ENCODE measurements at regions not wholly inside any gene's neighbourhood (a gene's known extent, or its start where the extent isn't known, plus 50 kb on each side); places are given as distances from the start of the nearest gene placed in this dataset.
"Not testable (repeated sequence)": the region's sequence is repeated elsewhere in the genome, so short reads cannot be mapped to it uniquely, and the experiment has no call there.

DNA sequence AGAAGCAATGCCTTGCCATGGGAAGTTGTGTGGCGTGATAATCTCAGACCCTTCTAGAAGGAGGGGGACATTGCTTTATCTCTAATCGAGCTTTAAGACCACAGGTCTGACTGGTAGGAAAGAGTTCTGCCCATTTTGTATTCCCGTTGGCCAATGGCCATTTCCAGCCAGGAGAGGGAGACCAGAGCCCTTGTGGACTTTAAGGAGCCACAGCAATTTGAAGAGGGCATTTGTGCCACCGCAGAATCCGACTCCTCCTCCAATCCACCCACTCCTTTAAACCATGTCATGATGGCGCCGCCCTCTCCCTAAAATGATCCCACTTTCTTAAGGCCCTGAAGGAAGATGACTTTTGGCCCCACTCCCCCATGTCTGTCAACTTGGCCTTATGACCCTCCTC, 560.5 kb upstream of the ADAMTS16 start:
- in situ Hi-C loops (cut with HindIII; ENCODE audit: low sequenced_read_pairs): no loop called here

DNA sequence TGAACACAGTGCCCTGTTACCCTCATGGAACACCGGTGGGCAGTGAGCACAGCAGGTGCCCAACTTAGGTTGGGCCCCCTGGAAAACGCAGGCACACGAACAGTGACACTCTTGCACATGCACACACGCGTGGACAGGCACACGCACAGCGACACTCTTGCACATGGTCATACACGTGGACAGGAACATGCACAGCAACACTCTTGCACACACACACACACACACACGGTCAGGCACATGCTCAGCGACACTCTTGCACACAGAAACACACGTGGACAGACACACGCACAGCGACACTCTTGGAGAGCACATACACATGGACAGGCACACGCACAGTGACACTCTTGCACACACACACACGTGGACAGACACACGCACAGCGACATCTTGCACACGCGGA, 559.4 kb upstream of the ADAMTS16 start:
- in situ Hi-C loops (cut with HindIII; ENCODE audit: low sequenced_read_pairs): no loop called here

DNA sequence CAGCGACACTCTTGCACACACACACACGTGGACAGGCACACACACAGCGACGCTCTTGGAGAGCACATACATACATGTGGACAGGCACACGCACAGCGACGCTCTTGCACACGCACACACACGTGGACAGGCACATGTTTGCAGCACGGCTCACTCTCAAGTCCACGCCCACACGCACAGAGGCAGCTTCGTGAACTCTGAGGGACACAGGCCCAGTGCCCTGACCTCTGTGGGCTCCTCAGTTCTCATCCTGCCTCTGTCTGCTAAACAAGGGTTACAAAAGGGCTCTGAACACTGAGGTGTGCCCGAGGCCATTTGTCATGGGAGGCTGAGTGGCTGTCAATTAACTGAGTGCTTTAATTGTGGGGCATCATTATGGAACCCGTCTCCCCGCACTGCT, 558.8 kb upstream of the ADAMTS16 start:
- in situ Hi-C loops (cut with HindIII; ENCODE audit: low sequenced_read_pairs): no loop called here

DNA sequence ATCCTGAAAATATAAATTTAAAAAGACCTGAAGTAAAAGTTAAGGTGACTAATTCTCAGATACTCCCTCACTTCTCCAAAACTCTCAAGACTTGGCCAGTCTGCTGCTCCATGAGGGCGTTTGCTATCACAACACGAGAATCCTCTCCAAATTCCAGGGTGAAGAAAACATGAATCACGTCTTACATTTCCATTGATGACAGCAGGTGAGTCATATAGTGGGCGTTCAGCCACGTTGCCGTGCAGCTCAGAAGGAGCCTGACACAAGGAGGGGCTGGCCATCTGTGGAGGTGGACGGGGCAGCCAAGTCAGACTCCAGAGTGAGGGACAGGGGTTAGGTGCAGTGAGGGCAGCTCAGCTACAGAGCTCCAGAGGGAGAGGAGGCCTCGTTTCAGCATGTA, 555.1 kb upstream of the ADAMTS16 start:
- in situ Hi-C loops (cut with HindIII; ENCODE audit: low sequenced_read_pairs): no loop called here

DNA sequence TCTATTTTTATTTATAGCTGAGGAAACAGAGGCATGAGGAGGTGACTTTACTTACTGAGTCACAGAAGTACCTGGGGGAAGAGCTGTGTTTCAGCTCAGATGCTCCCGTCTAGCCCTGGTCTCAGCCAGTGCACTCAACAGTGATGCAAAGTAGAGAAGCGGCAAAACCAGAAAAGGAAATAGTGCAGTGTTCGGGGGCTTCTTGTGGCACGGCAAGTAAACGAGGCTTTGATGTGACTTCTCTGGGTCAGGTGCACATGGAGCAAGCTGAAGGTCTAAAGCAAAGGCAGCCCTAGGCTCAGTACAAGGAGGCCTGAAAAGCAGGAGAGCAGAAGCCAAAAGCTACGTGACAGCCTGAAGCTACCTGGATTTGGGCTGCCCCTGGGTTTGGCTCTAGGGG, 526.7 kb upstream of the ADAMTS16 start:
- in situ Hi-C loops (cut with HindIII; ENCODE audit: low sequenced_read_pairs): no loop called here

DNA sequence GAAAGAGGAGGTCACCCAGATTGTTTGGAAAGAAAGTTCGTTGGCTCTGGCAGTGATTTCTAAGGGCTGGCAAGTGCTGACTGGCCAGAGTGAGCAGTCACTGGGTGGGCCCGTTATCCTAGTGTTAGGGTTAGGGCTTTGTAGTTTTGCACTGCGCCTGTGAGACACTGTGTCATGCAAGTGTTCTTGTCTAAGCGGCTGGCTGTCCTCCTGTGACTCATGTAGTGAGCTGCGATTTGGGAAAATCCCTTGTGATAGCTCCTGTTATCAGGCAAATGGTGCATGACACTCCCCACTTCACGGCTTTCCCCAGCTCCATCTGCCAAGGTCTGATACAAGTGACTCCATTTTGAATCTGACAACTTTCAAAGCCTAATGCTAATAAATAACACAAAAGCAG, 526.0 kb upstream of the ADAMTS16 start:
- in situ Hi-C loops (cut with HindIII; ENCODE audit: low sequenced_read_pairs): no loop called here

DNA sequence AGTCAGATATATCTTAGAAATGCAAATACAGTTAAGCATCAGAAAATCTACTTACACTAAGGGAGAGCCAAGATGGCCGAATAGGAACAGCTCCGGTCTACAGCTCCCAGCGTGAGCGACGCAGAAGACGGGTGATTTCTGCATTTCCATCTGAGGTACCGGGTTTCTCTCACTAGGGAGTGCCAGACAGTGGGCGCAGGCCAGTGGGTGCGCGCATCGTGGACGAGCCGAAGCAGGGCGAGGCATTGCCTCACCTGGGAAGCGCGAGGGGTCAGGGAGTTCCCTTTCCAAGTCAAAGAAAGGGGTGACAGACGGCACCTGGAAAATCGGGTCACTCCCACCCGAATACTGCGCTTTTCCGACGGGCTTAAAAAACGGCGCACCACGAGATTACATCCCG, 524.8 kb upstream of the ADAMTS16 start:
- in situ Hi-C loops (cut with HindIII; ENCODE audit: low sequenced_read_pairs): not testable (repeated sequence)

DNA sequence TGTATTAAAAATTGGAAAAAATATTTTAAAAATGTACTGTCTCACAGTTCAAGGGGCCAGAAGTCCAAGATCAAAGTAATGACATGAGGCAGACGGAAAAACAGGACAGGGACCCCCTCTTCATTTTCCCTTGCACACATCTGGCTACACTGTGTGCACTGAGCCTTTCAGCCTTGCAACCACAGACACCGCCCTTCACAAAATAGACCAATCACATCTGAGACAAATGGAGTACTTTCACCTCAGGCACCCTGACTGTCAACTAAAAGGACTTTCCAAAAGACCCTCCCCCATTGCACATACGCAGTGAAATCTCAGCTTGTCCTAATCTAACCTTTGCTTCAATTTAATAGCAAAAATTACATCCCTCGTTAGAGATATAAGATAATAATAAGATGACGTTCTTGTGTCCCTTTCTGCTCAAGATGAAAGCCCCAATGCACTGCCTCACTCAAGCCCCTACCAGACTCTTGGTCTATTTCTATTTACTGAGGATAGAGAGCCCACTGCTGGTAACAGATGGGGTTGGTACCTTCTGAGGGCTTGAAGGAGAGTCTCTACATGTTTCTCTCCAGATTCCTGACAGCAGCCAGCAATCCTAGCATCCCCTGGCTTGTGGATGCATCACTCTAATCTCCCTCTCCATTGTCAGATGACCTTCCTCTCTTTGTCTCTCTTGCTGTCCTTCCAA, 514.8 kb upstream of the ADAMTS16 start:
- in situ Hi-C loops (cut with HindIII; ENCODE audit: low sequenced_read_pairs): no loop called here

DNA sequence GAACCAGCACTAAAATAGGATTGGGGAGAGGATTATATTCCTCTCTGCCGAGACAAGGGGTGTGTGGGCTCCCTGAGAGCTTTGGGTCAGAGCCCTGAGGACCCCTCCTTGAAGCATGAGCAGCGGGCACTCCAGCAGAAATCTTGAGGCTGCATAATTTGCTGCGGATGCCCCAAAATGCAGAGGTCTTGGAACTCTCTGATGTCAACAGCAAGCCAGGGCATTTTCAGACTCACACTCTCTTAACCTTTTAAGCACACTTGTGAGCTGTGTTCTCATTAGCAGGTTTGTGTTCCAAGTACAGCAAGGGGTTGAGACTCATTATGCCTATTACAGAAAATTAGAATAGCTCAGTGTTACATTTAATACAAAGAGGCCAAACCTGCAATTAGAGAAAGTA, 513.0 kb upstream of the ADAMTS16 start:
- in situ Hi-C loops (cut with HindIII; ENCODE audit: low sequenced_read_pairs): no loop called here

DNA sequence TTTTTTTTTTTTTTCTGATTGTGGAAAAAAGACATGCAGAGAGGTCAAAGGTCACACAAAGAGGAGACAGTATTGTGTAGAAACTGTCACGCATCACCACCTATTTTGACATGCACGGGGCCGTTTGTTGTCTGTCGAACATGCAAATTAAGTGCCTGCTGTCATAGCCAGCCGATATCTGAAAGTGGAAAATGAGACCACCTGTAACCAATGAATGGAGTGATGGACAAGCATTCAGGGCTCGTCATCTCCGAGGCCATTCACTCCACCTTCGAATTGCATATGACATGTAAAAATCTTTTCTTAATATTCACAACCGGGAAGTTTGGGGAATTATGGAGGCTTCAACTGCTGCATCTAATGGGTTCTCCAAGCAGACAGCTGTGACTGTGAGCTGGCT, 512.2 kb upstream of the ADAMTS16 start:
- in situ Hi-C loops (cut with HindIII; ENCODE audit: low sequenced_read_pairs): no loop called here

DNA sequence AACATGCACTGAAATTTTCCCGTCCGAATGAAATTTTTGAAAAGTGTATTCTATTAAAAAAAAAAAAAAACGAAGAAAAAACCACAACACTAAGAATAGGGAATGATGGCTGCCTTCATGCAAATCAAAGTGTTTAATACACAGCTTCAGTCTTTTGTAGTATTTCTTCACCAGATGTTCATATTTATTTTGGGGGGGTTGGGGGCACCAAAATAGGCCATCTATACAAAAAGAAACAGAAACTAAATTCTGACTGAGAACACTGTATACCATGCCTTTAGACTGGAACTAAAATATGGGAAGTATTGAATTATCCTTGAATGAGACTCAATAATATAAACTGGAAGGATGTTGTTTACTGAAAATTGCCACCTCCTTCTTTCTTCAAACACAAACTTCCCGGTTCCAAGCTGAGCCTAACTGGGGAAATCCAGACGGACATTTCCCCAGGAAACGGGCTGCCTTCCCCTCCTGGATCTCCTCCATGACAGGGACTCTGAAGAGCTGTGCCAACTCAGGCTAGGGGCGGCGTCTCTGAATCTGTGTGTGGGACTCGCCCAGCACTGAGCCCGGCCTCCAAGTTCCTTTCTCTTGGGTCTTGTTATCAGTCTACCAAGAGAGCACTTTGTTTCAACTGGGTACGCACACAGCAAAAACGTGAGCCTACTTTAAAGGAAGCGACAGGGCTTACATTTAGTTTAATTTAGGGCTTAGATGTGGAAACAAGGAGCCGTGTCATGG, 511.3 kb upstream of the ADAMTS16 start:
- in situ Hi-C loops (cut with HindIII; ENCODE audit: low sequenced_read_pairs): no loop called here

DNA sequence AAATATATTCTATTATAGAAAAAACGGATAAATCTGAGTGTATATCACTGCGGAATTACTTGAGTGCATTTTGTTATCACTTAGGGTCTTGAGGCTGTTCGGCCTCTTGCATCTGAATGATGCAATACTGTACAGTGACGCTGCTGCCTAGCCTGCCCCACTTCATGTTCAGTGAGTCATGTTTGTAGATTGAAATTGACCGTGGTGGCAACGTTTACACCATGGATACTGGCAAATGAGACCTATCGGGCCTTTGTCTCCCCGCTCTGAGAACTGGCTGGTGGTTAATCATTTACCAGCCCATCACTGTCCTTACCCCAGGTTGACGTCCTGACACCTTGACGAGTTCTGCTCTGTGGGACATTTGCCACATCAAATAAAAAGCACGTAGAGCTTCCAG, 510.1 kb upstream of the ADAMTS16 start:
- in situ Hi-C loops (cut with HindIII; ENCODE audit: low sequenced_read_pairs): no loop called here

DNA sequence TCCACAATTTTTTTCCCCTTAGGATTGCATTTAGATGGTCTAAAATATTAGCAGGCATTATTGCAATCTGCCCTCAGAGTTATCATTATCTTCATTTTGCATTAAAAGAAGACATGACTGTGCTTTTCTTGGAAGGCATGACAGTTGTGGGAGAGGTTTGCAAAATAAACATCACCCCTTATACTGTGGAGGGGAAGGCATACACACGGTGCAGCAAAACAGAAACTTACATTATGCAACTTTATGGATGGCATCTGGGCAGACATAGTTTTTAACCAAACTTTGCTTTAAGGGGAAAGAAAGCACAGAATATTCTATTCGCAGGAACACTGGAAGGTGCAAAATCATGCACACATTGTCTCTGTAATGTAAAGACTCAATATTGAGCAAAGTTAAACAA, 505.8 kb upstream of the ADAMTS16 start:
- in situ Hi-C loops (cut with HindIII; ENCODE audit: low sequenced_read_pairs): no loop called here

DNA sequence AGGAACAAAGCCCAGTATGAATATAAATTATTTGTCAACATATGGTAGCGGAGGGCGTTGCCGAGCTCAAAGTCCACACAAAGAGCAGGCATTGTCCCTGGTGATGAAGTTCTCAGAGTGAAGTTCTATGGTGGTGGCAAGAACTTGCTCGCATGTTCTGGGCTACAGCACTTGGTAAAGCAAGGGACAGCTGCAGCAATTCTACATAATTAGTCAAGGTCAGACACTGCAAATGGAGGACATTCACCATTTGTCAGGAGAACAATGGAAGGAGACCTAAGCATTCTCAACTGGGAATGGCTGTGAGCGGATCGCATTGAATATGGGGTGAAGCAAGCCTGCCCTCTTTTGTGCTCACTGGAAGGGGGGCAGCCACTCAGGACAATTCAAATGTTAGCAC, 503.8 kb upstream of the ADAMTS16 start:
- in situ Hi-C loops (cut with HindIII; ENCODE audit: low sequenced_read_pairs): no loop called here

DNA sequence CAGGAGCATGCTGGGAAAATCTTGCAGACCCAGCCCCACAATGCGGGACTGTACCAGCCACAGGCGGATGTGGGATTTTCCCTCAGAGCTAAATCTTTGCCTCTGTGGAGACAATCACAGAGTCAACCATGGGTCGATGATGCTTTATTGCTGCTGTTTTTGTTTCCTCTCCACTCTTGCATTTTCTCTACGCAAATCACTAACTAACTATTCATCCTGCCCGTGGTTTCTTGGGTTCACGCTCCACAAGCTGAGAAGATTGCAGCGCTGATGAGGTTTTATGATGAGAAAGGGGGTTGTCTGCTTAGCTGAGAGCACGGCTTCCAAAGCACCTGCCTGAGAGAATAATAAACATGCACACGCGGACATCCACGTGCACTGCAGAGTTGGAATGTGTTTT, 500.2 kb upstream of the ADAMTS16 start:
- in situ Hi-C loops (cut with HindIII; ENCODE audit: low sequenced_read_pairs): no loop called here

DNA sequence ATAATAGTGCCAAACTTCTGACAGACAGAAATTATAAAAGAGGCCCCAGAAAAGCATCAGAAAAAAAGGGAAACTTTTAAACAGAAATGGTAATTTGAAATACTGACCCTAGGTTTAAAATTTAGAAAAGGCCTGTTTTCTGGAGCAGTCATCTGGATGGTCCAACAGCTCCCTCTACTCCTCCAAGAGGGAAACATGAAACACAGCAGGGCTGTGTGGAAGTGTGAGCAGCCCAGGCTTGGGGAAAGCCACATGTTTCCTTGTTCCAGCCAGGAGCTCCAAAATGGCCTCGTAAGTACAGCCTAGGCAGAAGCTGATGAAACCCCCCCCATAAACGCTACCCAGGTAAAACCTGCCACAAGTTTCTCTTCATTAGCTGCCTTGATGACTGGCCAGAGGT, 499.3 kb upstream of the ADAMTS16 start:
- in situ Hi-C loops (cut with HindIII; ENCODE audit: low sequenced_read_pairs): no loop called here

DNA sequence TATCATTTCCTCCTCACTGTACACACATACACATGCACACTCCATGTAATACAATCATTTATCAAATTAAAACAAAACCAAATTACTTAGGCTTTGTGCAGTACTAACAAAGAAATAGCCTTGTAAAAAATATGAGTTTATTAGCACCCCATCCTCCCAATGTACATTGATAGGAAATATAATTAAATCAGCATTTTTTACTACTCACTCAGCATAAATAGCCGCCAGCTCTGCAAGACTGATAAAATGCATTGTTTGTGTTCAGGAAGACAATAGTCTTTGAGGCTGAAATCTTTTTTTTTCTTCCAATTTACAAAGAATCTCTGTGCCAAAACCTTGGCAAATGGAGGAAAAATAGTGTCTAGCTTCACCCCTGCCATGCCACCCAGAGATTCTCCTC, 497.6 kb upstream of the ADAMTS16 start:
- in situ Hi-C loops (cut with HindIII; ENCODE audit: low sequenced_read_pairs): no loop called here

DNA sequence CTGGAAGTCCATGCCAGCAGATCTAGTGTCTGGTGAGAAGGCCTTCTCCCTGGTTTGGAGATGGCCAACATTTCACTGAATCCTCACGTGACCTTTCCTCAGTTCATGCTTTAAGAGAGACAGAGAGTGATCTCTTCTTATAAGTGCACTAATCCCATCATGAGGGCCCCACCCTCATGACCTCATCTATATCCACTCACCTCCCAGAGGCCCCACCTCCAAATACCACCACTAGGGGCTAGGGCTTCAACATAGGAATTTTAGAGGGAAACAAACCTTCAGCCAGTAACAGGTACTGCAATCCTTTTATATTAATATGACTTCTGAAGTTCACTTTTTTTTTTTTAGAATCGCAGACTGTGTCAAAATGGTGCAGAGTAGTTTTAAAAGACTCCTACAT, 496.9 kb upstream of the ADAMTS16 start:
- in situ Hi-C loops (cut with HindIII; ENCODE audit: low sequenced_read_pairs): no loop called here

DNA sequence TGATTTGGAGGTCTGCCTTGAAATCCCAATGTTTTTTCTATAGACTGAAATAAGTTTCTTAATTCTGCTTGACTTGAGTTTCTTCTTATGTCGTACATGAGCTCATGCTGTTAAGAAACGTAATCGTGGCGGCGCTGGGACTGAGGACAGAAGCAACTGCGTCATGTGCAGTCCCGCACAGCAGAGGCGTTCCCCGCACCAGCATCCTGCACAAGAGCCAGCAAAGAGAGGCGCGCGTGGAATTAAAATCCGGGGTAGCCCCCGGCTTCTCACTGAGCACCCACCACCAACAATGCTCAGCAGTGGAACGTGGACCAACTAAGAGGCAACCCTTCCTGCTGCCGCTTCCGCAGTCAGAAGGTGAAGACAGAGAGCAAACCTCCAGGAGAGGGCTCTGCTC, 496.2 kb upstream of the ADAMTS16 start:
- in situ Hi-C loops (cut with HindIII; ENCODE audit: low sequenced_read_pairs): no loop called here

DNA sequence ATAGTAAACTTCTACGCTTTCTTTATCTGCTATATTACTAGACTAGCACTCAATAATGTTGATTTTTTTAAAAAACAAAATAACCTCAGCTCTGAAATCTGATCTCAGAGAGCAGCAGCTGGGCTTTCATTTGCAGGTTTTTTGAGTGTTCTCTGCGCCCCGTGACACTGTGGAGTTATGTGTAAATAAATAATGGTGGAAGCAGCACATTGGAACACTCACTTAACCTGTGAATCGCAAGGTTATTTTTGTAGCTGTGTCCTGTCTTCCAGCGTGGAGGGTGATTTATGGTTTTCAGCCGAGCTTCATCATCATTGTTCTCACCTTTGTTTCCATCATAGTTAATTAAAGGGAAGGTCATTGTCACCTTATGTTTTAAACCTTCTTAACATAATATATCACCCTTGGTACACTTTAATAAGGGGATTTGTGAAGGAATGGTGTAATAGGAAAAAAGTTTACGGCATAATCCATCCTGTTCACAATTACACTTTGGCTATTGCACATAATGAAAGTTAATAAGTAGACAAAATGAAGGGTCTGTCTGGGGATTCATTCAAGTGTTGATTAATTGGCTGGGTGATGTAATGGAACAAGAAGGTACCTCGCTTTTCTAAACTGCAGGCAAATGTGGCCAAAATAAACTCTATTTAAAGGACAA, 493.3 kb upstream of the ADAMTS16 start:
- in situ Hi-C loops (cut with HindIII; ENCODE audit: low sequenced_read_pairs): no loop called here

DNA sequence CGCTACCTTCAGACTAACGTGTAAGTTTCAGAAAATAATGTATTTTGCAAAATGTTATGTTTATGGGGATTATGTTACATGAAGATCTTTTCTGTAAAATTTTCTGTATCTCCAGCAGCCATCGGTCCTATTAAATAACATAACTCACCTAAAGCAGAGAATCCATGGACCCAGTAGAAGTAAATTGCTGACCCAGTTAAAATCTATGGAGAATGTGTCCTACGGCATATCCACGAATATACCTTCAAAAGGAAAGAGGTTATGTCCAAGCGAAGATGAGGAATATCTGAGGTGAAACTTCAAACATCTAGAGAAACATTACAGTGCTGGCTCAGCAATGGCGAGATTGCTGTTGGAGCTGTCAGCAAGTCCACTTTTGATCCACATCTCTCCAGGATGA, 492.2 kb upstream of the ADAMTS16 start:
- in situ Hi-C loops (cut with HindIII; ENCODE audit: low sequenced_read_pairs): no loop called here
